Islet of Langerhans (tissue), 1 donor: ENCODE measurements at regions not wholly inside any gene's neighbourhood (a gene's known extent, or its start where the extent isn't known, plus 50 kb on each side); places are given as distances from the start of the nearest gene placed in this dataset.

ENCODE experiments used
- FAIRE-seq: peaks from one replicate; lab custom pipeline; 2011; peaks lifted over from hg19 to GRCh38; lab: Jason Lieb, UNC

GRCh38 chr18:56221195-56222065 lies 417.0 kb downstream of the TXNL1 start:
- FAIRE-seq = no peak

- no peak for FAIRE-seq
Measured at GRCh38 chr18:56217406-56217805, 421.0 kb downstream of the TXNL1 start.

GRCh38 chr18:56214706-56215105 lies 423.7 kb downstream of the TXNL1 start:
- FAIRE-seq = no peak

GRCh38 chr18:56210520-56210919 lies 427.9 kb downstream of the TXNL1 start:
- FAIRE-seq = no peak

- no peak for FAIRE-seq
Measured at GRCh38 chr18:56207989-56208388, 430.4 kb downstream of the TXNL1 start.

GRCh38 chr18:56204052-56204451 lies 434.3 kb downstream of the TXNL1 start:
- FAIRE-seq = no peak

- no peak for FAIRE-seq
Measured at GRCh38 chr18:56202678-56203077, 435.7 kb downstream of the TXNL1 start.

GRCh38 chr18:56200381-56200911 lies 437.9 kb downstream of the TXNL1 start:
- FAIRE-seq = no peak

- FAIRE-seq = no peak
Measured at GRCh38 chr18:56199580-56200330, 438.6 kb downstream of the TXNL1 start.

- no peak for FAIRE-seq
Measured at GRCh38 chr18:56197241-56197859, 441.0 kb downstream of the TXNL1 start.

- no peak for FAIRE-seq
Measured at GRCh38 chr18:56196495-56197225, 441.7 kb downstream of the TXNL1 start.

- no peak for FAIRE-seq
Measured at GRCh38 chr18:56191334-56191733, 447.1 kb downstream of the TXNL1 start.

GRCh38 chr18:56189615-56190014 lies 448.8 kb downstream of the TXNL1 start:
- no peak for FAIRE-seq

- no peak for FAIRE-seq
Measured at GRCh38 chr18:56188529-56189275, 449.7 kb downstream of the TXNL1 start.

- no peak for FAIRE-seq
Measured at GRCh38 chr18:56186319-56186718, 452.1 kb downstream of the TXNL1 start.

GRCh38 chr18:56185126-56185525 lies 453.3 kb downstream of the TXNL1 start:
- FAIRE-seq = no peak

- FAIRE-seq = no peak
Measured at GRCh38 chr18:56176751-56177150, 461.6 kb downstream of the TXNL1 start.

- no peak for FAIRE-seq
Measured at GRCh38 chr18:56175330-56176001, 462.9 kb downstream of the TXNL1 start.

GRCh38 chr18:56173542-56174220 lies 464.7 kb downstream of the TXNL1 start:
- FAIRE-seq = no peak

GRCh38 chr18:56172527-56172926 lies 465.9 kb downstream of the TXNL1 start:
- FAIRE-seq = no peak
